ENCODE measurements at regions not wholly inside any gene's neighbourhood (a gene's known extent, or its start where the extent isn't known, plus 50 kb on each side); places are given as distances from the start of the nearest gene placed in this dataset.

DNA sequence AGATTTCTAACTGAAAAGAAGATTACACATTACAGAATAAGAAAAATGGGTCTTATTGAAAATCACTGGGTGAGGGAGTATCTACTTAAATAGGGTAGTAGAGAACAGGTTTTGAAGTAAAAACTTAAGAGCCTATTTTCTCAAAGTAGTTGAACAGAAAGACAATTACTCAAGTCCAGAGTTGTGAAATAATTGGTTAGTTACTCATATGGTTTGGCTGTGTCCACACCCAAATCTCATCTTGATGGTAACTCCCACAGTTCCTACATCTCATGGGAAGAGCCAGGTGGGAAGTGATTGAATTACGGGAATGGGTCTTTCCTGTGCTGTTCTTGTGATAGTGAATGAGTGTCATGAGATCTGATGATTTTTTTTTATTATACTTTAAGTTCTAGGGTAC lies 1035.3 kb upstream of the GJE1 start:
- H3K27ac Mint-ChIP-seq, result no peak overlapping the region
- WGBS (ENCODE audit: insufficient coverage), result no CpG with 5 or more reads among the region's 1 CpG
- no peak for DNase-seq
- Histone ChIP-seq H3K36me3 (ENCODE audit: control insufficient read depth in 2 of 2, extremely low read depth in 1 of 2, insufficient read depth in 1 of 2, low read length in 1 of 2) (no peaks in the 10 kb centered on the region), H3K27ac (ENCODE audit: low read length) (no peak overlapping the region), H3K4me3 (ENCODE audit: control insufficient read depth in 1 of 2, extremely low read depth in 1 of 2, low read length in 1 of 2) (no peak overlapping the region), H3K27me3 (replicated peaks in 1 of 2; ENCODE audit: control insufficient read depth in 2 of 2, extremely low read depth in 1 of 2, insufficient read depth in 2 of 2, low read length in 1 of 2) (no peaks in the 10 kb centered on the region), H3K4me1 (ENCODE audit: control insufficient read depth in 1 of 2, extremely low read depth in 1 of 2, insufficient read depth in 2 of 2, low read length in 2 of 2) (no peaks in the 10 kb centered on the region), H3K9me3 (no peaks in the 10 kb centered on the region)
- H3K27me3 Mint-ChIP-seq, result peaks cover 4 to 5% of the 10 kb centered on the region in 2 donors
- no peaks in the 10 kb centered on the region for H3K4me1 Mint-ChIP-seq
- H3K9me3 Mint-ChIP-seq, result no peaks in the 10 kb centered on the region
- ATAC-seq (replicated peaks in 1 of 4), result no peak
- ChIA-PET POLR2A (no interaction called here), CTCF (no interaction called here)
- H3K36me3 Mint-ChIP-seq, result no peaks in the 10 kb centered on the region
- H3K4me3 Mint-ChIP-seq, result no peak overlapping the region

GRCh38 chr6:141095308-141095707 lies 1037.4 kb upstream of the GJE1 start:
- no peaks in the 10 kb centered on the region for H3K4me1 Mint-ChIP-seq
- ChIA-PET POLR2A (no interaction called here), CTCF (no interaction called here)
- no CpG with 5 or more reads among the region's 1 CpG for WGBS (ENCODE audit: insufficient coverage)
- no peaks in the 10 kb centered on the region for H3K36me3 Mint-ChIP-seq
- no peak for DNase-seq
- no peaks in the 10 kb centered on the region for H3K27me3 ChIP-seq (replicated peaks in 1 of 2; ENCODE audit: control insufficient read depth in 2 of 2, extremely low read depth in 1 of 2, insufficient read depth in 2 of 2, low read length in 1 of 2)
- no peak overlapping the region for H3K27ac Mint-ChIP-seq
- no peak overlapping the region for H3K27ac ChIP-seq (ENCODE audit: low read length)
- H3K4me1 ChIP-seq (ENCODE audit: control insufficient read depth in 1 of 2, extremely low read depth in 1 of 2, insufficient read depth in 2 of 2, low read length in 2 of 2), result no peaks in the 10 kb centered on the region
- no peaks in the 10 kb centered on the region for H3K9me3 ChIP-seq
- H3K36me3 ChIP-seq (ENCODE audit: control insufficient read depth in 2 of 2, extremely low read depth in 1 of 2, insufficient read depth in 1 of 2, low read length in 1 of 2), result no peaks in the 10 kb centered on the region
- ATAC-seq (replicated peaks in 1 of 4), result no peak
- H3K9me3 Mint-ChIP-seq, result no peaks in the 10 kb centered on the region
- H3K4me3 Mint-ChIP-seq, result no peak overlapping the region
- H3K27me3 Mint-ChIP-seq, result peaks cover 4 to 5% of the 10 kb centered on the region in 2 donors
- H3K4me3 ChIP-seq (ENCODE audit: control insufficient read depth in 1 of 2, extremely low read depth in 1 of 2, low read length in 1 of 2), result no peak overlapping the region

- POLR2A ChIA-PET, result no interaction called here
- no peak for ATAC-seq (replicated peaks in 1 of 4)
Measured at GRCh38 chr6:141088171-141088570, 1044.6 kb upstream of the GJE1 start.

DNA sequence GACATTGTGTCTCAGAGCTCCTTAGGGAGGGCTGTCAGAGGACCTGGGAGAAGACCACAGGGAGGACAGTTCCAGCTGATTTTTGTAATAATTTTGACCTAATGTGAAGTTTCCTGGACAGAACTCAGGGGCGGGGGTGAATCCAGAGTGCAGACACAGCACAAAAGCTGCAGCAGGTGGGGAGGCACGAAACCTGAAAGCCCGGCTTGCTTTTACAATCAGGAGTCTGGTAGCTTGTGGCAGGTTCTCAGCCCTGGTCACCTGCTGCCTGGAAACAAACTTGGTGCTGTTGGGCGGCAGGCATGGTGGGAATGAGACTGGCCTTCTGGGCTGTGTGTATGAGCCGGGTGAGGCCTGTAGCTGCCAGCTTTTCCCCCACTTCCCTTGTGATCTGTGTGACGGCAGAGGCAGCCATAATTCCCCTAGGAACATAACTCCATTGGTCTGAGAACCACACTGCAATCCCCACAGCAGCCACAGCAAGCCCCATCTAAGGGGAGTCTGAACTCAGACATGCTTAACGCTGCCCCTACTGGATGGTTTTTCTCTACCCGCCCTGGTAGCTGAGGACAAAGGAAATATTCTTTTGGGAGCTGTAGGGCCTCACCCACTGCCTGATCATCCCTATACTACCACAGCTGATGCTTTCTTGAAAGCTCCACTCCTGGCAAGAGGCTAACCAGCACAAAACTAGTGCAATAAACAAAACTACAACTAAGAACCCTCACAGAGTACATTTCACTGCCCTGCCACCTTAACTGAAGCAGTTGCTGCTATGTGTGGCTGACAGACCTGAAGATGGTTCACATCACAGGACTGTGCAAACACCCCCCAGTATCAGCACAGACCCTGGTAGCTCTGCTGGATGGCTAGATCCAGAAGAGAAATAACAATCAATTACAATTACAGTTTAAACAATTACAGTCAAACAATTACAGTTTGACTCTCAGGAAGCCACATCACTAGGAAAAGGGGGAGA lies 1055.1 kb upstream of the GJE1 start:
- ChIA-PET POLR2A (no interaction called here), CTCF (interaction anchor here in 1 of 2 donors (0.5 to 0.6 kb wide), 2 partner anchors 59 to 173 kb away, joined by 3 to 4 read pairs; no protein-coding TSS in a partner anchor)
- Histone ChIP-seq H3K9me3 (no peaks in the 10 kb centered on the region), H3K4me1 (ENCODE audit: control insufficient read depth in 1 of 2, extremely low read depth in 1 of 2, insufficient read depth in 2 of 2, low read length in 2 of 2) (no peaks in the 10 kb centered on the region), H3K36me3 (ENCODE audit: control insufficient read depth in 2 of 2, extremely low read depth in 1 of 2, insufficient read depth in 1 of 2, low read length in 1 of 2) (no peaks in the 10 kb centered on the region), H3K27ac (ENCODE audit: low read length) (no peak overlapping the region), H3K4me3 (ENCODE audit: control insufficient read depth in 1 of 2, extremely low read depth in 1 of 2, low read length in 1 of 2) (no peak overlapping the region), H3K27me3 (replicated peaks in 1 of 2; ENCODE audit: control insufficient read depth in 2 of 2, extremely low read depth in 1 of 2, insufficient read depth in 2 of 2, low read length in 1 of 2) (peaks cover 0 to 2% of the 10 kb centered on the region in 2 experiments)
- H3K36me3 Mint-ChIP-seq, result no peaks in the 10 kb centered on the region
- peak in 4 of 35 experiments; percentile 1 to 10 (median 6) for DNase-seq
- no peak overlapping the region for H3K27ac Mint-ChIP-seq
- WGBS (ENCODE audit: insufficient coverage), result 88% methylated on average over 4 of the region's 8 CpGs
- peak in 2 of 4 experiments; percentile 32 to 46 for ATAC-seq (replicated peaks in 1 of 4)
- no peaks in the 10 kb centered on the region for H3K4me1 Mint-ChIP-seq
- no peaks in the 10 kb centered on the region for H3K9me3 Mint-ChIP-seq
- no peak overlapping the region for H3K4me3 Mint-ChIP-seq
- peaks cover 0 to 3% of the 10 kb centered on the region in 2 donors for H3K27me3 Mint-ChIP-seq

More at GRCh38 chr6:141088171-141088570, 1044.6 kb upstream of the GJE1 start:
- Histone ChIP-seq H3K4me1 (ENCODE audit: control insufficient read depth in 1 of 2, extremely low read depth in 1 of 2, insufficient read depth in 2 of 2, low read length in 2 of 2) (no peaks in the 10 kb centered on the region), H3K9me3 (no peaks in the 10 kb centered on the region), H3K4me3 (ENCODE audit: control insufficient read depth in 1 of 2, extremely low read depth in 1 of 2, low read length in 1 of 2) (no peak overlapping the region), H3K27ac (ENCODE audit: low read length) (no peak overlapping the region), H3K27me3 (replicated peaks in 1 of 2; ENCODE audit: control insufficient read depth in 2 of 2, extremely low read depth in 1 of 2, insufficient read depth in 2 of 2, low read length in 1 of 2) (no peaks in the 10 kb centered on the region), H3K36me3 (ENCODE audit: control insufficient read depth in 2 of 2, extremely low read depth in 1 of 2, insufficient read depth in 1 of 2, low read length in 1 of 2) (no peaks in the 10 kb centered on the region)
- Mint-ChIP-seq H3K27ac (no peak overlapping the region), H3K9me3 (no peaks in the 10 kb centered on the region), H3K4me3 (no peak overlapping the region), H3K36me3 (no peaks in the 10 kb centered on the region), H3K4me1 (no peaks in the 10 kb centered on the region), H3K27me3 (no peaks in the 10 kb centered on the region)
- DNase-seq, result no peak
- CTCF ChIA-PET, result no interaction called here

DNA sequence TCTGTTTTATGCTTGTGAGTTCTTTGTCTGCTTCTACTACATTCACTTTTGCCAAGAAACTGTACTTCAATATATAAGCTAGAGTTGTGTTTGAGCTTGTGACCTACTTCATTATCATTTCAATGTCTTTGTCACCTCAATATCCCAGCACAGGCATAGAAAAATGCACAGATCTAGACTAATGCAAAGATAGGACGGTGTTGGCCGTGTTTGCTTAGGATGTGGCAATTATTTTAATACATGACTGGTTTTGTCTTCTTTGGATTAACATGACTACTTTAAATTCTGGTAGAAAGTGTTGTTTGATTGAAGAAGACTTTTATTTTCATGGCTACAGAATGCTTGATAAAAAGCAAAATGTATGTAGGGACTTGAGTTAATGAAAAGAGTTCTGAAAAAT lies 1075.0 kb upstream of the GJE1 start:
- H3K36me3 ChIP-seq (ENCODE audit: control insufficient read depth in 2 of 2, extremely low read depth in 1 of 2, insufficient read depth in 1 of 2, low read length in 1 of 2), result no peaks in the 10 kb centered on the region
- H3K27ac ChIP-seq (ENCODE audit: low read length), result no peak overlapping the region
- CTCF ChIA-PET, result no interaction called here
- H3K27me3 ChIP-seq (replicated peaks in 1 of 2; ENCODE audit: control insufficient read depth in 2 of 2, extremely low read depth in 1 of 2, insufficient read depth in 2 of 2, low read length in 1 of 2), result no peaks in the 10 kb centered on the region
- 100% methylated on average over 2 of the region's 2 CpGs for WGBS (ENCODE audit: insufficient coverage)
- ATAC-seq (replicated peaks in 1 of 4), result no peak
- Mint-ChIP-seq H3K9me3 (no peaks in the 10 kb centered on the region), H3K36me3 (no peaks in the 10 kb centered on the region), H3K27me3 (no peaks in the 10 kb centered on the region), H3K4me1 (no peaks in the 10 kb centered on the region), H3K4me3 (no peak overlapping the region), H3K27ac (no peak overlapping the region)
- no peaks in the 10 kb centered on the region for H3K9me3 ChIP-seq
- no peak overlapping the region for H3K4me3 ChIP-seq (ENCODE audit: control insufficient read depth in 1 of 2, extremely low read depth in 1 of 2, low read length in 1 of 2)
- no peaks in the 10 kb centered on the region for H3K4me1 ChIP-seq (ENCODE audit: control insufficient read depth in 1 of 2, extremely low read depth in 1 of 2, insufficient read depth in 2 of 2, low read length in 2 of 2)
- DNase-seq, result no peak
- POLR2A ChIA-PET, result interaction anchor here in 1 of 2 donors (0.6 kb wide), 1 partner anchor 1146 kb away, joined by 4 read pairs; no protein-coding TSS in a partner anchor

GRCh38 chr6:141056945-141057625 lies 1075.6 kb upstream of the GJE1 start:
- no peak for ATAC-seq (replicated peaks in 1 of 4)
- Mint-ChIP-seq H3K4me1 (no peaks in the 10 kb centered on the region), H3K9me3 (no peaks in the 10 kb centered on the region), H3K4me3 (no peak overlapping the region), H3K36me3 (no peaks in the 10 kb centered on the region), H3K27ac (no peak overlapping the region), H3K27me3 (no peaks in the 10 kb centered on the region)
- no peaks in the 10 kb centered on the region for H3K9me3 ChIP-seq
- DNase-seq, result no peak
- no peaks in the 10 kb centered on the region for H3K27me3 ChIP-seq (replicated peaks in 1 of 2; ENCODE audit: control insufficient read depth in 2 of 2, extremely low read depth in 1 of 2, insufficient read depth in 2 of 2, low read length in 1 of 2)
- no peak overlapping the region for H3K4me3 ChIP-seq (ENCODE audit: control insufficient read depth in 1 of 2, extremely low read depth in 1 of 2, low read length in 1 of 2)
- POLR2A ChIA-PET, result no interaction called here
- CTCF ChIA-PET, result no interaction called here
- no CpG with 5 or more reads among the region's 2 CpGs for WGBS (ENCODE audit: insufficient coverage)
- H3K27ac ChIP-seq (ENCODE audit: low read length), result no peak overlapping the region
- no peaks in the 10 kb centered on the region for H3K4me1 ChIP-seq (ENCODE audit: control insufficient read depth in 1 of 2, extremely low read depth in 1 of 2, insufficient read depth in 2 of 2, low read length in 2 of 2)
- no peaks in the 10 kb centered on the region for H3K36me3 ChIP-seq (ENCODE audit: control insufficient read depth in 2 of 2, extremely low read depth in 1 of 2, insufficient read depth in 1 of 2, low read length in 1 of 2)

All from T-cell (primary cell).